ENCODE measurements at regions not wholly inside any gene's neighbourhood (a gene's known extent, or its start where the extent isn't known, plus 50 kb on each side); places are given as distances from the start of the nearest gene placed in this dataset.
"Not testable (repeated sequence)": the region's sequence is repeated elsewhere in the genome, so short reads cannot be mapped to it uniquely, and the experiment has no call there.

DNA sequence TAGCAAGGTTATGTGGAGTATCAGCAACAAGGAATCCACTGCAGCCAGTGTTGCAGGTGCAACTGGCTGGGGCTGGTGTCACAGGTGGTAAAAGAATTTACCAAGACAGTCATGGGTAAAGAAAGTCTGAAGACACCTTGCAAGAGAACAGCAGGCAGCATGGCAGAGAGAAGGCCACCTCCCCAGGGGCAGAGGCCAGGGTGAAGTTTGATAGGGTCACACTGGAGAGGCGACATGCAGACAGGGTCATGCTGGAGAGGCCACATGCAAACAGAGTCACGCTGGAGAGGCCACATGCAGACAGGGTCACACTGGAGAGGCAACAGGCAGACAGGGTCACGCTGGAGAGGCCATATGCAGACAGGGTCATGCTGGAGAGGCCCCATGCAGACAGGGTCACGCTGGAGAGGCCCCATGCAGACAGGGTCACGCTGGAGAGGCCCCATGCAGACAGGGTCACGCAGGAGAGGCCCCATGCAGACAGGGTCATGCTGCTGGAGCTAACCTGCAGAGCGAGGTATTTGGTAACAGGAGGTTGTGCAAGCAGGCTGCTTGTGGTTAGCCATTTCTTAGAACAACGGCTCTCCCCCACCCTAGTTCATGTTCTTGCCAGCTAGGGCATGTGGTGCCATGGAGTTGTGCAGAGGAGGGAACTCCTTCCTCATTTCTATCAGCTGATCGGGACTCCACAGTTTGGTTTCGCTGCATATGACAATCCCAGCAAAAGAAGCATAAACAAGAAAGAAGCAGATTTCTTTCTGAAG is 188.2 kb upstream of the FOXD4L5 start:
- not testable (repeated sequence) for TF ChIP-seq CTCF (IDR thresholded peaks at IDR 0.05); EZH2 (IDR thresholded peaks at IDR 0.05; ENCODE audit: borderline replicate concordance, insufficient read depth, low read depth, low read length, poor library complexity, severe bottlenecking)

Data from B cell (primary cell).